ENCODE measurements at regions not wholly inside any gene's neighbourhood (a gene's known extent, or its start where the extent isn't known, plus 50 kb on each side); places are given as distances from the start of the nearest gene placed in this dataset.

DNA sequence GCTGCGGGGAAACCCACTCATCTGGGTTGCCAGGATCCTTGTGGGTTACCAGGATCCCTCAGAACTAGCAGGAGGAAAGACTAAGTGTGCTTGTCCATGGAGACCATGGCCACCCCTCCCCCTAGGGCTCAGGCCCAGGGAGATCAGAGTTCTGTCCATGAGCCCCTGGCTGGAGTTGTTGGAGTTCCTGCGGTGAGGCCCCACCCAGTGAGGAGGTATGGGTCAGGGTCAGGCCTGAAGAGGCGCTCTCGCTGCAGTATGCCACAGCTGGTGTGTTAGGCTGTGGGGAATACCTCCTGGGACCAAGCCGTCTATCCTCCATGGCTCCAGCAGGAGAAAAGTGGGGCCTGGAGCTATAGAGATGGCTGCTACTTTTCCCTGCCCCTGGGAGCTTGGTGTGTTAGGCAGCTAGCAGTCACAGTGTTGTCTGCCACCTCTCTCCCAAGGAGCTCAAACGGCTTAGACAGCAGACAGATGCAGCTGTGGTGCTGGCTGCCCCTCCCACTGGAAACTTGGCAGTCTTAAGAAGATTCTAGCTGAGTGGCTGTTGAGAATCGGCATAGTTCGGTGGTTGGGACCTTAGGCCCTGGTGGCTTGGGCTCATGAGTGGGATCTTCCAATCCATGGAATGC, 240.3 kb upstream of the CELF4 start:
- no peak overlapping the region for H3K4me3 ChIP-seq (ENCODE audit: insufficient read depth, low read depth, low read length)
- no peaks in the 10 kb centered on the region for H3K27me3 ChIP-seq (ENCODE audit: control insufficient read depth, insufficient read depth, low read length)
- H3K36me3 ChIP-seq (replicated peaks; ENCODE audit: control insufficient read depth, insufficient read depth, low read length) = no peaks in the 10 kb centered on the region
- no peak for DNase-seq

DNA sequence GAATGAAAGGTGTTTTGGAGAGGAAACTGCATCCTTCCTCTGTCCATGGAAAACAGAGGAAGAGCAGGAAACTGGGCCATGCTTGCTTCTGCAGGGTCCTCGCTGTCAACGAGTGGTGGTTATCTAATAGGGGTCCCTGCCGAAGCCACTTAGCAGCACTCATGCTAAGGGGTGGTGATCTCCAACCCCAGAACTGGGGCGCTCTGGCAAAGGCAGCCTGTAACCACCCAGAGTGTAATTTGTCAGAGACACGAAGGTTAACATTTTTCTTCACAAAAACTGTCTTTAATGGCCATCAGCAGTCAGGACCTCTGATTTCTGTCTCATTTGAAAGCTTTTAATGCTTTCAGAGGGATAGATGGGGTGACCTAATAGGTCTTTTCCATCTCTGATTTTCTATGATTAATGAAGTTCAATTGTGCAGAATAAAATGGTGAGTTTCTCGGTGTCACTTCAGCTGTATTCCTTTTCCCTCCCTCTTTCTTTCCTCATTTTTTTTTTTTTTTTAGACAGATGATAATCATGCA, 231.3 kb upstream of the CELF4 start:
- H3K36me3 ChIP-seq (replicated peaks; ENCODE audit: control insufficient read depth, insufficient read depth, low read length) = no peaks in the 10 kb centered on the region
- H3K4me3 ChIP-seq (ENCODE audit: insufficient read depth, low read depth, low read length) = no peak overlapping the region
- no peak for DNase-seq
- no peaks in the 10 kb centered on the region for H3K27me3 ChIP-seq (ENCODE audit: control insufficient read depth, insufficient read depth, low read length)

DNA sequence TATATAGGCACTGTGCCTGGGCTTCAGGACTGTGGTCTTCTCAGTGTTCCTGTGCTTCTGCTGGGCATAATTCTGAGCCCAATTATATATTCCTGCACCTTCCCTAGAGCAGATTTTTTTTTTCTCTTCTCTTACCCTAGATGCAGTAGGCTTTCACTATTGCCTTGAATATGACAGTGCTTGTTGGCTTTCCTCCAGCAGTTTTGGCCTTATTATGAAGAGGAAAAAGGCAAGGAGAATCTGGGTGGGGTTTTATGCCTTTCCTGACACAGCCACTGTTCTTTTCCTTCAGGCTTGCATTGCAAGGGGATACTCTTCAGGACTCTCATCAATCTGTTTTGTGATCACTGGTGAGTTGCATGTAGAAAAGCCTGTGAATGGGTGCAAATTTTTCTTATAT, 221.9 kb upstream of the CELF4 start:
- no peaks in the 10 kb centered on the region for H3K36me3 ChIP-seq (replicated peaks; ENCODE audit: control insufficient read depth, insufficient read depth, low read length)
- DNase-seq = no peak
- no peaks in the 10 kb centered on the region for H3K27me3 ChIP-seq (ENCODE audit: control insufficient read depth, insufficient read depth, low read length)
- H3K4me3 ChIP-seq (ENCODE audit: insufficient read depth, low read depth, low read length) = no peak overlapping the region

DNA sequence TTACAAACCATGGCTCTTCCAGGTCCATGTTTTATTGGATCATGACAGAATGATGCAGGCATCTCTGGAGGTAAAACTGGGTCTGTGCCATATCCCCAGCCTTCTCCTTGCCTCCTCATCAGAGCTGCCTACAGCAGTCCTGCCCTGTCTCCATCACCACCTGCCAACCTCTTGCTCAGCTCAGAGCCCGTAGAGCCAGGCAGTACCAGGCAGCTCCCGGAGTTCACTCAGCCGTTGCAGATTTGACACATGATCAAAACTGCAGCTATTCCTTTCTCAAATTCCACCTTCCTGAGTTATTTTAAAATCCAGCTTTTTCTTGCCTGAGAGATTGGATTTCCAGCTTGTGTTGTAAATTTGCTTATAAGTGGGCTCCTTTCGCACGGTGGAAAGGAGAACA, 218.2 kb upstream of the CELF4 start:
- no peaks in the 10 kb centered on the region for H3K36me3 ChIP-seq (replicated peaks; ENCODE audit: control insufficient read depth, insufficient read depth, low read length)
- H3K4me3 ChIP-seq (ENCODE audit: insufficient read depth, low read depth, low read length) = no peak overlapping the region
- no peak for DNase-seq
- H3K27me3 ChIP-seq (ENCODE audit: control insufficient read depth, insufficient read depth, low read length) = no peaks in the 10 kb centered on the region

GRCh38 chr18:37779220-37779619, 213.6 kb upstream of the CELF4 start:
- no peaks in the 10 kb centered on the region for H3K36me3 ChIP-seq (replicated peaks; ENCODE audit: control insufficient read depth, insufficient read depth, low read length)
- H3K27me3 ChIP-seq (ENCODE audit: control insufficient read depth, insufficient read depth, low read length) = no peaks in the 10 kb centered on the region

GRCh38 chr18:37778417-37779165, 213.0 kb upstream of the CELF4 start:
- peak; percentile 85 for DNase-seq
- H3K4me3 ChIP-seq (ENCODE audit: insufficient read depth, low read depth, low read length) = no peak overlapping the region
- no peaks in the 10 kb centered on the region for H3K36me3 ChIP-seq (replicated peaks; ENCODE audit: control insufficient read depth, insufficient read depth, low read length)
- H3K27me3 ChIP-seq (ENCODE audit: control insufficient read depth, insufficient read depth, low read length) = no peaks in the 10 kb centered on the region

More at GRCh38 chr18:37779220-37779619, 213.6 kb upstream of the CELF4 start:
- no peak for DNase-seq
- no peak overlapping the region for H3K4me3 ChIP-seq (ENCODE audit: insufficient read depth, low read depth, low read length)

- Histone ChIP-seq H3K4me3 (ENCODE audit: insufficient read depth, low read depth, low read length) (no peak overlapping the region), H3K36me3 (replicated peaks; ENCODE audit: control insufficient read depth, insufficient read depth, low read length) (no peaks in the 10 kb centered on the region), H3K27me3 (ENCODE audit: control insufficient read depth, insufficient read depth, low read length) (no peaks in the 10 kb centered on the region)
- no peak for DNase-seq
Measured at GRCh38 chr18:37769826-37770225, 204.2 kb upstream of the CELF4 start.

GRCh38 chr18:37764541-37765288, 199.1 kb upstream of the CELF4 start:
- Histone ChIP-seq H3K4me3 (ENCODE audit: insufficient read depth, low read depth, low read length) (no peak overlapping the region), H3K27me3 (ENCODE audit: control insufficient read depth, insufficient read depth, low read length) (no peaks in the 10 kb centered on the region), H3K36me3 (replicated peaks; ENCODE audit: control insufficient read depth, insufficient read depth, low read length) (no peaks in the 10 kb centered on the region)
- no peak for DNase-seq

- Histone ChIP-seq H3K4me3 (ENCODE audit: insufficient read depth, low read depth, low read length) (no peak overlapping the region), H3K36me3 (replicated peaks; ENCODE audit: control insufficient read depth, insufficient read depth, low read length) (no peaks in the 10 kb centered on the region), H3K27me3 (ENCODE audit: control insufficient read depth, insufficient read depth, low read length) (no peaks in the 10 kb centered on the region)
- DNase-seq = no peak
Measured at GRCh38 chr18:37762076-37762621, 196.6 kb upstream of the CELF4 start.

DNA sequence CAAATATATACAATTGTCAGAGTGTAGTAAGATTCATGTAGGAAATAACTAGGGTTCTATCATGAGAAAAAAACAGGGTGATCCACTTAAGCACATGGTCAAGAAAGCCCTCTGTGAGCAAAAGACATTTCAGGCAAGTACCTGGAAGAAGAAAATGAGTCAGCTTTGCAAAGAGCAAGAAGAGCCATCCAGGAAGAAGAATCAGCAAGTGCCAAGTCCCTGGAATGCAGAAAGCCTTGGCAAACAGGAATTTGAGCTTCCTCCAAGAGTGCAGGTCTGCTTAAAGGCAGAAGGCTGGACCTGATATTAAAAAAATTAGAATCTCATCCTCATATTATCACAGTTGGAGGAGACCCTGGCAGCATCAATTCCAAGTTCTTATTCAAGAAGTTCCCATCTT, 188.5 kb upstream of the CELF4 start:
- DNase-seq = no peak
- no peaks in the 10 kb centered on the region for H3K36me3 ChIP-seq (replicated peaks; ENCODE audit: control insufficient read depth, insufficient read depth, low read length)

DNA sequence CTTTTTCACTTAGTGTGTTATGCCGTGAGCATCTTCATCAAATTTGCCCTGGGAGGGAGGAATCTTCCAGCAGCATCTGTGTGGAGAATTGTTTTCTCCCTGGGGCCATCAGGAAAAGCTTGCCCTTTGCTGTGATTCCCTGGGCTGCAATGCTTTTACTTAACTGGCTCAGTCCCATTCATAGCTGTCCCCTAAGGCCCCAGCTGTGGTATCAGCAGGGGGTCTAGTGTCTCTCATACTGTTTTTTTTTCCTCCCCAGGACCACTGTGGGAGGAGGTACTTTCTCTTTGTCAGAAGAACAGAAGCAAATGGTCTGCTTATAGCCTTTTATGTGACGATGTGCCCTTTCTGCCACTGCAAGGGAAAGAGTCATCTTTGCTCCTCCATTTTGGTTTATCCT, 176.8 kb upstream of the CELF4 start:
- no peaks in the 10 kb centered on the region for H3K27me3 ChIP-seq (ENCODE audit: control insufficient read depth, insufficient read depth, low read length)
- no peak overlapping the region for H3K4me3 ChIP-seq (ENCODE audit: insufficient read depth, low read depth, low read length)
- DNase-seq = peak; percentile 40
- H3K36me3 ChIP-seq (replicated peaks; ENCODE audit: control insufficient read depth, insufficient read depth, low read length) = no peaks in the 10 kb centered on the region

More for the DNA sequence above, 188.5 kb upstream of the CELF4 start:
- no peaks in the 10 kb centered on the region for H3K27me3 ChIP-seq (ENCODE audit: control insufficient read depth, insufficient read depth, low read length)
- H3K4me3 ChIP-seq (ENCODE audit: insufficient read depth, low read depth, low read length) = no peak overlapping the region

DNA sequence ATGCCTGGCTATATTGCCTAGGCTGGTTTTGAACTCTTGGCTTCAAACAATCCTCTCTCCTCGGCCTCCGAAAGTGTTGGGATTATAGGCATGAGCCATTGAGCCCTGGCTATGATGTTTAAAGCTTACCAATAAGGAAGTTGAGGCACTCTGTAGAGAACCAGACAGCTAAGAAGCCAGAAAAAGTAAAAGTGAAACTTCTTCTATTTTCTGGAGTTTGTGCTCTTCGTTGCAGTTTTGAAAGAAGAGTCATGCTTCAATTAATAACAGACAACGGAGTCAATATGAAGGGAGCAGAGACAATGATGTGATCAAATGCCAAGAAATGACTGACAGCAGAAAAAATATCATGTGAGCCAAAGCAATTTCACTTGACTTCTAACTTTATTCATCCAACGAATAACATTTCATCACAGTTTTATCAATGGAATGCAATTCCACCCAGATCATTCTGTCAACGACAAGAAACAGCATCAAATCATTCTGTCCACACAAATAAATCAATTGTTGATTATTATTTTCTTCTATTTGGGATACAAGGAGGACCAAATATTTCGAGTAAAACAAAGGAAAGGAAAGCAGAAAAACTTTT, 175.5 kb upstream of the CELF4 start:
- H3K27me3 ChIP-seq (ENCODE audit: control insufficient read depth, insufficient read depth, low read length) = no peaks in the 10 kb centered on the region
- H3K4me3 ChIP-seq (ENCODE audit: insufficient read depth, low read depth, low read length) = no peak overlapping the region
- H3K36me3 ChIP-seq (replicated peaks; ENCODE audit: control insufficient read depth, insufficient read depth, low read length) = no peaks in the 10 kb centered on the region
- no peak for DNase-seq

GRCh38 chr18:37734406-37734805, 168.8 kb upstream of the CELF4 start:
- Histone ChIP-seq H3K36me3 (replicated peaks; ENCODE audit: control insufficient read depth, insufficient read depth, low read length) (no peaks in the 10 kb centered on the region), H3K4me3 (ENCODE audit: insufficient read depth, low read depth, low read length) (no peak overlapping the region), H3K27me3 (ENCODE audit: control insufficient read depth, insufficient read depth, low read length) (no peaks in the 10 kb centered on the region)
- no peak for DNase-seq

DNA sequence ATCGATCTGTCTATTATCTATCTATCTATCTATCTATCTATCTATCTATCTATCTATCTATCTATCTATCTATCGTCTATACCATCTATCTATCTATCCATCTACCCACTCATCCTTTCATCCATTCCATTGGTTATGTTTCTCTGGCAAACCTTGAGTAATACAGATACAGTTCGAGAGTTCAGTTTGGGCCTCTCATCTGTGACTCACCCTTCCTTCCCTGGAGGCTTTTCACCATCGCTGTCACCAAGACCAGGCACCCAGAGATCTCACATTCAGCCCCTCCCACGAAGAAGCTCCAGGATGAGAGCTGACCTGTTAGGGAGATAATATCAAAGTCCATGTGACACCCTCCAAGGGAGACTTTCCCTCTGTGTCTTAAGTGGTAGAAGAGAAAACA, 164.1 kb upstream of the CELF4 start:
- no peak overlapping the region for H3K4me3 ChIP-seq (ENCODE audit: insufficient read depth, low read depth, low read length)
- no peaks in the 10 kb centered on the region for H3K36me3 ChIP-seq (replicated peaks; ENCODE audit: control insufficient read depth, insufficient read depth, low read length)
- no peaks in the 10 kb centered on the region for H3K27me3 ChIP-seq (ENCODE audit: control insufficient read depth, insufficient read depth, low read length)
- no peak for DNase-seq
